DMS53 (cell line): ENCODE measurements at regions not wholly inside any gene's neighbourhood (a gene's known extent, or its start where the extent isn't known, plus 50 kb on each side); places are given as distances from the start of the nearest gene placed in this dataset.
"Not testable (repeated sequence)": the region's sequence is repeated elsewhere in the genome, so short reads cannot be mapped to it uniquely, and the experiment has no call there.

Experiments
- DNase-seq: peaks from one replicate; lab custom pipeline; 2025; lab: John Stamatoyannopoulos, UW

DNA sequence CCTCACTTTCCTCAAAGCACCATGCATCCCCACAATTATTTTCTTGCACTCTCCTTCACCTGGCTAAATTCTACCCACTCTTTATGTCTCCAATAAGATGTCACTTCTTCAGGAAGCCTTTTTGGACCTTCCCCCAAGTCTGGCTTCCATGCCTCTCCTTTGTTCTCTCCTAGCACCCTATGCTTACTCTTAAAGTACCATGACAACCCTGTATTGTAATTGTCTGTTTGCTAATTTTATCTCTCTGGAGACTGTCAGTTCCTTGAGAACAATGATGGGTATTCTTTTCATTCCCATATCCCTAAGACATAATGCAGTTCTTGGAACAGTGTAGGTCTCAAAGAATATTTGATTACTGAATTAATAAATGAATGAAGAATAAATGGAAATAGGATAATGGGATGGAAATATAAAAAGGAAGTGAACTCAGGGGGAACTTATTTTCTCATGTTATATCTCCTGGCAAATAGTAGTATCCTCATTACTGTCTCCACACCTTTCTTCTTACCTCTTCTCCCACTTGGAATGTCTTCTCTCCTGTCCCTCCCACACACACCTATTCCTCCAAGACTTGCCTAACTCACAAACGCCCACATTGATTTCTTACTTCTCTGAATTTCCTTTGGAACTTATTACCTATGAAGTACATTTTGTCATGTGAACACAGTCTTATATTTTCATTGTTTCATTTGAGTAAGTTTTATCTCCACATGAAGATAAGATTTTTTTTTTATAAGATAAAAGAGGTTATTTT, 499.1 kb downstream of the NFIB start:
- no peak for DNase-seq

DNA sequence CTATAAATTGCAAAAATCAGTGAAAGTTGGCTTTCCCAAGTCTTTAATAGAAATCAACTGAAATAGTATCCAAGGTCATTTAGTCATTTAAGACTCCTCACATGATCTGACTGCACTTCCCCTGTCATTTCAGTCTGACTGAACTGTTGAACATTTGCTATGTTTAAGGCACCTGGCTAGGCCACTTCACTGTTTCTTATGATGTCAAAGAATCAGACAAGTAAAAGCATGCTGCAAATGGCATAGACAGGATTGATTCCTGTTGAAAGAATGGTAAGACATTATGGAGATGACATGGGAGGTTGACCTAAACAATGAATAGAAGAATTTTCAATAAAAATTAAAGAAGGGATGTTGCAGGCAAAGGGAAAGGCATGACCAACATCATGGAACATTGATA, 502.1 kb downstream of the NFIB start:
- DNase-seq = no peak

DNA sequence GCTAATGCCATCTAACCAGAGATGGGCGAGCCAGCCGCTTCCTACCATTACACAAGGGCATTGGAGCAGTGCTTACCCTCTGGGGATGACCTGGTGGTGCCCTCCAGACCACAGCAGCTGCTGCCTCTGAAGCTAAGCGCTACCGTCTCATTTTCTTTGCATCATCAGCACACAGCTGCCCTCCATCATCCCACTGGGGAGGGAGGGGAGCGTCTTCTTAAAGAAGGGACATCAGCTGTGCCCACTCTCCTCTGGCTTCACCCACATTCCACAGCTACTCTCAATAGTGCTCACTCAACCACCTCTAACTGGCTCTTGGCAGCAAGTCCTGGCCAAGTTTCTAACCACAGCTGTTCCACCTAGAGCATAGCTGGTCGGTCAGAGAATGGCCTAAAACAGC, 503.4 kb downstream of the NFIB start:
- no peak for DNase-seq

DNA sequence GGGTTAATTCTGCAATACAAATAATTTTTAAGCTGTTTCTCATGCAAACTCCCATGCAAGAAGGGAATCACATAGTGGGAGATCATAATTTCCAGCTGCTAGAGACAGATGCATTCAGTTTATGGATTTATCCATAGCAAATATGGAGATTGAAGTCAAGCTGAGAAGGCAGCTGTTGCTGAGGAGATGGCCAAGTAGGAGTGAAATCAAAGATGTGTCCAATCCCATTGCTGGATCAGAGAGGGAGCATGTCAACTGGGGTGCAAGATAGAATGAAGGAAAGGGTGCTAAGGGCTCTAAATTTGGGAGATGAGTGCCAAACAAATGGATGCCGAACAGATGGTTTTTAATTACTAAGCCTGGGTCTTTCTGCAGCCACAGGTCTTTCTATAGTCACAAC, 504.5 kb downstream of the NFIB start:
- no peak for DNase-seq

DNA sequence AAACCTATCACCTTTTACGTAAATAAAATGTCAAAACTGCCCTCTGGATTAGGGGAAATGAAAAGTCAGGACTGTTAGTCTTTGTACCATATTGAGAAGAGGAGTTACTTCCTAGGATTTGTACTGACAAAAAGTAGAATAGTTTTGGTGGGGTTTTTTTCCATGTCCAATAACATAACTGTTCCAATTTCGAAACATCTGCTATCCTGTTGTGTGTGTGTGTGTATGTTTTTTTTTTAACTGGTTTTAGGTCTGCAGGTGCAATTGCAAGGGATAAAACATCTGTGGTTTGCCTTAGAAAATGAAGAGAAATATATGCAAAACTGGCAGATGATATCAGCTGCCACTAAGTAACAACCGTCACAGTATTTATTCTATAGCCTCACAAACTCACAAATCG, 506.8 kb downstream of the NFIB start:
- DNase-seq = no peak

DNA sequence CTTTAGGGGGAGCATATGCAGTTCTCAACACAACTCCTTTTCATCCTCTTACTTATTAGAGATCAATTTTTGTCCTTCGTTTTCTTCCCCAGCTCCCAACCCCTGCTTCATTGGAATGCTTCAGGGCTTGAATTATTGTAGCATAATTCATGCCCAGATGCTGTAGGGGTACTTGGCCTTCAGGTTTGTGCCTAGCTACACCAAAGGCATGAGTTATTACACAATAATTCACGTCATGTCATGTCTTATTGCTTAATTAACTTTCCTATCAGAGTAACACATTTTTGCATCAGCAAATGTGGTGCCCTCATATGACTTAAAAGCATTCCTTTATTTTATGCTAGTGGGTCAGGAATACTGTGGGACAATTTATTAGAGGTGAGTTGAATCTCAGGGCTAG, 507.2 kb downstream of the NFIB start:
- no peak for DNase-seq

DNA sequence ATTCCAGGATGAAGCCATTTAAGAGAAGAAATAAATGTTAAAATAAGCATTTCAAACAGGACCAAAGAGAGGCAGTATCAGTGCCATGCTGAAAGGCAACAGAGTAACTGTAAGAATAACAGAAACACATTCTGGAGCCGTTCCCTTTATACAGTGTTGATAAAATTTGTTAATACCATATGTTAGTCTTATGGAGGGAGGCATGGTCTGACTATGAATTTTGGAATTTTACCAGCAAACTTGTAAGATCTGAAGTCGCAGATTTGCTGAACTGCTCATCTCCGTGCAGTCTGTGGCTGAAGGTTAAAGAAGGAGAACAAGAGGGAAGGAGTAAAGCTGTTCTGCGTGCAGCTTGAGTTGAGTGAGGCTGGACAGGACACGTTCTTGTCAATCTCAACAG, 508.4 kb downstream of the NFIB start:
- DNase-seq = no peak

DNA sequence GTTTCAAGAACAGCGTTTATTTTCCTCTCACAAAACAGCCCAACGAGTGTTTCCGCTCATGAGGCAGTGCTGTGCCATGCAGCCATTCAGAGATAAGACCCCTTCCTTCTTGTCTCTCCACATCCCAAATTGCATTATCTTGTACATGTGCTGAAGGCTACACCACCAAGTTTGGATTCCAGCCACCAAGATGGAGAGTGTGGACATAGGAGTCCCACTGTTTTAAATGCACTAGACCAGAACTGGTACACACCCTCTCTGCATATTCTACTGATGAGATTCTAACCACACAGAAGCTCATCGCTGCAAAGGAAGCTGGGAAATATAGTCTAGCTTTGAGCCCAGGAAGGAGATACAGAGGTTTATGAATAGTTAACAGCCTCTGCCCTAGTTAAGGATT, 509.4 kb downstream of the NFIB start:
- DNase-seq = no peak

DNA sequence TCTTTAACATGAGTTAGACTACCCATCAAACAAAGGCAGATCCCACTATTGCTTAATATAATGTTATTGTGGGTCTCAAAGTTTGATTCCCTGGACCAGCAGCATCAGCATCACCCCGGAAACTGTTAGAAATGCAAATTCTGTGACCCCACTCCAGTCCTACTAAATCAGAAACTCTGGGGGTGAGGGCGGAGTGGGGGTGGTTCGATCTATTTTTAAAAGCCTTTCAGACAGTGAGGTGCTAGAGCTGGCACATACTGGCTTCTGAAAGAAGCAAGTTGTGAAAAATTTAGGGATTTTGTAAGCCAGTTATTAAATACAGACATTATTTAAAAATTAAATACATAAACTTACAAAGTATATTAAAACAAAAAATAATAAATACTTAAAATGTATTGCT, 513.2 kb downstream of the NFIB start:
- DNase-seq = no peak

DNA sequence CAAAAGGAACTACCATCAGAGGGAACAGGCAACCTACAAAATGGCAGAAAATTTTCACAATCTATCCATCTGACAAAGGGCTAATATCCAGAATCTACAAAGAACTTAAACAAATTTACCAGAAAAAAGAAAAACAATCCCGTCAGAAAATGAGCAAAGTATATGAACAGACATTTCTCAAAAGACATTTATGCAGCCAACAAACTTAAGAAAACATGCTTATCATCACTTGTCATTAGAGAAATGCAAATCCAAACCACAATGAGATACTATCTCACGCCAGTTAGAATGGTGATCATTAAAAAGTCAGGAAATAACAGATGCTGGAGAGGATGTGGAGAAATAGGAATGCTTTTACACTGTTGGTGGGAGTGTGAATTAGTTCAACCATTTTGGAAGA, 516.2 kb downstream of the NFIB start:
- not testable (repeated sequence) for DNase-seq

DNA sequence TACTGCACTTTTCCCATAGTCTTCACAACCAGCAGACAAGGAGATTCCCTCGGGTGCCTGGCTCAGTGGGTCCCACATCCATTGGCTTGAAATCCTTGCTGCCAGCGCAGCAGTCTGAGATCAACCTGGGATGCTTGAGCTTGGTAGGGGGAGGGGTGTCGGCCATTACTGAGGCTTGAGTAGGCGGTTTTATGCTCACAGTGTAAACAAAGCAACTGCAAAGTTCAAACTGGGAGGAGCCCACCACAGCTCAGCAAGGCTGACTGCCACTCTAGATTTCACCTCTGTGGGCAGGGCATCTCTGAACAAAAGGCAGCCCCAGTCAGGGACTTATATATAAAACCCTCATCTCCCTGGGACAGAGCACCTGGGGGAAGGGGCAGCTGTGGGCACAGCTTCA, 512.3 kb upstream of the MPDZ start:
- no peak for DNase-seq

DNA sequence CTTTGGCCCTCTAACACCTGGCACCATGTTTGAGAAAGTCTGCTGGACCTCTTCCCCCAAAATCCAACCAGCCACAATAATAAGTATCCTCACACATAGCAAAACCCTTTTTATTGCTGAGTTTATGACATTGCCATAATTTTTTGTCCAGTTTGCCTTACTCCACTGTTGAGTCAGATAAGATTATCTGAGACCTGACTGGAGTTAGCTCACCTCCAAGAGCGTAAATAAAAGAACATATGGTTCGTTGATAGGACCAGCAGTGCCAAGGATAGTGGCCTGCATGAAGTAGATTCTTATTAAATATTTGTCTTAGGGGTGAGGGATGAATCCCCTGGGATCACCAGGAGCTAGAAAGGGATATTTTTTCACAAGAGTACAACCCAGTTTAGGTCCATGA, 510.6 kb upstream of the MPDZ start:
- DNase-seq = no peak

DNA sequence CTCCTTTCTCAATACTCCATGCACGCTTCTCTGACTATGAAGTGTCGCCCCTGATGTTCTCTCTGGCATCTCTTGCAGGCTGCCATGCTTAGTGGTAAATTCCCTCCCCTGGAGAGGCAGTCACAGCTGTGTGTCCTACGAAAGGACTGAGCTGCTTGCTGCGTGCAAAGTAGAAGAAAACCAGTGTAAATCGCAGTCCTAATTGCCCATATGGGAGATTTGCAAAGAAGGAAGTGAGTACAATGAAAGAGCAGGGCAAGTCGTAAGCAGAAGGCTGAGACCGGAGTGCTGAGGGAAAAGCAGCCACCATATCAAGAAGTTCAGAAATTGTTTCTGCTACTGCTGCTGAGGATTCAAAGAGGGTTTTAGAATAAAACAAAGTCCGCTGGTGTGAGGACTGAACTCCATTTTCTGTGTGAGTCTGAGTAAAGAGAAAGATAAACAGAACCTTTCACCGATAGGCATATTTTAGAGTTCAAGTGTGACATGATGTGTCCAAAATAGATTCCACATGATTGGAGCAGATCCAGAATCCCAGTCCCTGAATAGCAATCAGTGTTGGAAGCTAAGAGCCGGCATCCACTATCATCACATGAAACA, 507.8 kb upstream of the MPDZ start:
- no peak for DNase-seq

DNA sequence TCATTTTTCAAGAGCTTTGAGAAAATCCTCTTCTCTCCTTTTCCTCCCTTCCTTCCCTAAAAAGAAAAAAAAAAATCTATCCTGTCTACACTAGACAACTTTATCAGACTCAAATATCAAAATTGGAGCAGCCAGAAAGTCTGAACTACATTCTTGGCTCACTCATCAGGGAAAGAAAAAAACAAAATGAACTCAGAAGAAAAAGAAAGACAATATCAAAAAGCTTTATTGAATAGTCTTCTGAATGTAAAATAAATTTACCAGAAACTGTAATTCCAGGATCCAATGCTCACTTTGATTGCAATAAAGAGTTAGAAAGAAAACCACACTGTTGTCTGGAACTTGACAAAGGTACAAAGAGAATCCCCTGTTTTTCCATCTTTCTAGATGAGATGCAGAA, 507.2 kb upstream of the MPDZ start:
- no peak for DNase-seq

DNA sequence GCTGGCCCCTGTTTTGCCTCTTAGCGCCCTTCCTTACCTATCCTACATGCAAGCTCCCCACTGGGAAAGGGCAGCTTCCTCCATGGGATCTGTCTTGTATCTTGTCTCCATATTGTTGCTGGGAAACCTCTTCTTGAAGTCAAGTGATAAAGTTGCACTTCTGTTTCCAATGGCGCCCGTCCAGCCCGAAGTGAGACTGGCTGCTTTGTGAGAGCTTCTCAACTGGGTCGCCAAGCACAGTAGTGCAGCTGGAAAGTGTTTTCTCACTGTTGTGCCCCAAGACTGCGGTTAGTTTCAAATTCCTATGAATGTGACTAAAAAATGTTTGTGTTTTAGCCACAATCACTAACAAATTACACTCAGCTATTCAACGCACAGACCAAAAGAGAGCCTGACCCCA, 506.6 kb upstream of the MPDZ start:
- no peak for DNase-seq

DNA sequence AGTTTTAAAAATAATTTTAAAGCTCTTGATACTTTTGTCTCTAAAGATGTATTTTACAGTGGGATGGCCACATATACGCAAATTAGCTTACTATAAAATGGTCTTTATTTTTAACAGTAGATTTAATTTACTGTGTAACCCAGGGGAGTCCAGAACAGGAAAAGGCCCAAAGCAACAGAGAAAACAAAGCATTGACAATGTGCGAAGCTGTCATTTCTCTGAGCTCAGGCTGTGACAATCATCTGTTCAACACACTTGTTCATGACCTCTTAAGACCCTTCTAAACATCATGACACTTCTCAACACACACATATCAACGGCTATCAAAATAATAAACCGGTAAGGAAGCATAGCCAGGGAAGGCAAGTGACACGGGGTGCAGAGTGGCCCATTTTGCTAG, 499.6 kb upstream of the MPDZ start:
- DNase-seq = no peak

DNA sequence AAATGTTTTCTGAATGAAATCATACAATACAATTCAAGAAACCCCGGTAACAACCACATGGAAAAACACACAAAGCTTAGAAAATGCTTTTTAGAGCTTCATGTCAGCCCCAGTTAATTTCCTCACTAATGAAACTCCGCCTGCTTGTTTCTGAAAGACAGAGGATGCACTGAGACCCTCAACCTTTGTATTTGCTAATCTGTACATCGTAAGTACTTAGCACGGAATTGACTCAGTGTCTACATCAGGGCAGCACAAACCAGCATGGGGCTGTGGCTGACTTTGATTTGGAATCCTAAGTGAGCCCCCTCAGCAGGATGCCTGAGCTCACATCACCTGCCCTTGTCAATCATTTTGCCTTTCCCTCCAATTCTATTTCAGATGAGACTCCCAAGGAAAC, 499.1 kb upstream of the MPDZ start:
- DNase-seq = no peak

DNA sequence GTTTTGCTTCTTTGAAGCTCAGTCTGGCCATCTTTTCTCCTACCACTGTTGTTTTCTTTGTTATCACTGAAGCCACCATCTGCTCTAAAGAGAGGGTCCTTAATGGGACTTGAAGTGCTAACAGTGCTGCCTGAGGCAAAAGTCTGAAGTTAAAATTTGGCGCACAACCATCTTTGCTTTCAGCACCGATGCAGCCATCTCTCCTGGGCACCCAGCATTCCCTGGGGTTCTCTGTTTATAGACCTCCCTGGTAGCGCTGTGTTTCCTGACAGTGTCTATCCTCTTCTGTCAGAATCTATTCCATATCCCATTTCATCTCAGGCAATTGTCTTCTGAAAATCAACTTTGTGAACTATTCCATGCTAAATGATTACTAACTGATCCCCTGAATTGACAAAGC, 491.5 kb upstream of the MPDZ start:
- no peak for DNase-seq

DNA sequence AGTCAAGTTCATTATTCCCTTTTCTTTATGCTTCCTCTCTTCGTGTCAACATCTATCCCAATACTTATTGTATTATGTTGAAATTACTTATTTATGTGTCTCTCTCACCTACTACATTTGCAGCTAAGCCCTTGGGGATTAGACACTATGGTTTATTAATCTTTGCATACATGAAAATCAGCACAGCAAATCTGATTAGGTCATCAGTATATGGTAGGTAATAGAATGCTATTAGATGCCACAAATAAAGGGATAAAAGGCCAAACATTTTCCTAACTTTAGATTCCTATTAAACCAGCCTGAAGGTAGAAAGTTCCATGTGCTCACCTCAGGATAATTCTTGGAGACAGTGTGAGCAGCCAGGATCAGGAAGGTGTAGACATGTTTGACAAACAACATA, 490.1 kb upstream of the MPDZ start:
- no peak for DNase-seq

DNA sequence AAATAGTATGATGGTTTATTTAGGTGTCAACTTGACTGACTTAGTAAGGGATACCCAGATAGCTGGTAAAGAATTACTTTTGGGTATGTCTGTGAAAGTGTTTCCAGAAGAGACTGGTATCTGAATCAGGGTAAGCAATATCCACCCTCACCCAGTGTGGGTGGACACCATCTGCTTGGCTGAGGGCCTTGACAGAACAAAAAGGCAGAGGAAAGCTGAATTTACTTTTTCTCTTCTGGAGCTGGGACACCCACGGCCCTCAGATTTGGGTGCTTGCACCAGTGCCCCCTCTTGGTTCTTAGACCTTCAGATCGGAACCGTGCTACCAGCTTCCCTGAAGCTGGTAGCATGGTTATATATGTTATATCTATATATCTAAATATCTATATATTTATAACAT, 489.5 kb upstream of the MPDZ start:
- no peak for DNase-seq

DNA sequence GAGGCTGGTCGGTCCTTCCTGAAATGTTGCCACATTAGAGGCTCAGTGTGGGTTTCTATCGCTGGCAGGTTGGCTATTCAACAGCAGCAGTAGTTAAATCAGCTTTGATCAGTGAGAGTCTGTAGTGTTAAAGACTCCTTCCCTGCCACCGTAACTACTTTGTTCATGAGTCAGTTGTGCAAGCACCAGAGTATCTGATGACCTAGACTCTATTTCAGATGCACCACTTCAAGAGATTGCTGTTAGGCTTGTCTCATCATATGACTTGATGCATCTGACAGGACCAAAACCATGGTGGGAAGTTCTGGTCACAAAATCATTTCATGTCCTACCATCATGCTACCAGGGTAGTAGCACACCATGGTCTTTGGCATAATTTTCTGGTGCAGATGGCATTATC, 482.7 kb upstream of the MPDZ start:
- DNase-seq = no peak

DNA sequence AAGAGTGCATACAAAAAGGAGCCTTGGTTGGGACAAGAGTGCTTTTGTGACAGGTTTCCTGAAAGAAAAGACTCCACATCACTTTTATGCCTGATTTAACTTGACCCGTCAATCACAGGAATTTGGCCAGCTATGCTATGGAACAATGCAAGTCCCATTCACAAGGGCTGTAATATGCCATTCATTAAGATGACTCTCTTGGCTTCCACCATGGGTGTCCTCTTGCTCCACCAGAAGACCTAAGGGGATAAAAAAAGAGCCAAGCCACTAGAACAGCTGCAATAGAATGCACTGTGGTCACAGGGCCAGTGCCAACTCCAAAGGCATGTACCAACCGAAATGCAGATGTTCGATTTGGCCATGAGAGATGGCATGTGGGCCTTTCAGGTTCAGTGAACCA, 480.1 kb upstream of the MPDZ start:
- DNase-seq = no peak

DNA sequence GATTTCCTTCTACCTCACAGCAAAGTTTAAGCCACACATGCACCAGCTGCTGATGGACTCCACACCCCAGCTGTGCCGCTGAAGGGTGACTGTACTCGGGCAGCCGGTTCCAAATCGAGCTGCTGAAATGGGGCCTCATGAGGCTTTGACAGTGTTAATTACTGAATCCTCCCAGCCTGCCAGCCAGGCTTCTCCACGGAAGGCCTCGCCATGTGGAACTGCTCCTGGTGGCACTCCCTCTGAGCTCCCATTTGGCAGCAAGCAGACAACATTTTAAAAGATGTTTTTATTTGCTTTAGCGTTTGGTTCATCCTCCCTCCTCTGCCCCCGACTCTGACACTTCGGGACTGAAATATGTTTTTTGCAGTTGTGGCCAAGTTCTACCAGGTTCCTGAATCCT, 479.4 kb upstream of the MPDZ start:
- DNase-seq = no peak

DNA sequence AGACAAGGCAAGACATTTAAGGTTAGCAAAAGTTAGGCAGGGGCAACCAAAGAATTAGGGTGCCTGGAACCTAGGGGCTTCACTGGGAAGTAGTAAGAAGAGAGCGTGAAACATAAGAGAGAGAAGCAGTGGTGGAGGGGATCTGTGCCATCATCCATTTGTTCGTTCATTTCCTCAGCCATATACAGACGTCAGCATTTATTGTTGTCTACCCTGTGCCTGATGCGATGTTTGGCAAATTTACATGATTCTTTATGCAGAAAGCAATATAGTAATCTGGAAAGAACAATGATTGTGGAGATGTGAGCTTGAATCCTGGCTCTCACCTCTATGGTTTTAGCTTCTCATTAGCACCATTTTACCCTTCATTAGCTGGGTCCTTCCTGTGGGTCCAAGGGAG, 477.5 kb upstream of the MPDZ start:
- DNase-seq = no peak
